ENCODE measurements at regions not wholly inside any gene's neighbourhood (a gene's known extent, or its start where the extent isn't known, plus 50 kb on each side); places are given as distances from the start of the nearest gene placed in this dataset.

GRCh38 chr12:107355612-107356011 is 262.3 kb upstream of the CRY1 start:
- no peak for TF ChIP-seq CTCF (IDR thresholded peaks at IDR 0.05; ENCODE audit: insufficient read depth, low read length)
- no peak for TF ChIP-seq GABPA (IDR thresholded peaks at IDR 0.05; ENCODE audit: low read depth)
- TF ChIP-seq REST (IDR thresholded peaks at IDR 0.05; ENCODE audit: insufficient replicate concordance, low read depth), result no peak

Data from HL-60 (cell line).